Ovary (tissue), 7 donors: ENCODE measurements at regions not wholly inside any gene's neighbourhood (a gene's known extent, or its start where the extent isn't known, plus 50 kb on each side); places are given as distances from the start of the nearest gene placed in this dataset.
"Not testable (repeated sequence)": the region's sequence is repeated elsewhere in the genome, so short reads cannot be mapped to it uniquely, and the experiment has no call there.

Source experiments
- DNase-seq, 5 donors: peaks; one replicate each; pipeline ENCODE4 v3.0.0-alpha.2; 2019 to 2020
- H3K27ac ChIP-seq, 2 donors: fragments of 200-600 bp; one replicate each; pipeline versions ENCODE4 v1.5.1 to v1.8.0; 2019 to 2022
- H3K27me3 ChIP-seq: fragments of 200-600 bp; one replicate; pipeline ENCODE4 v1.8.0; 2022
- H3K36me3 ChIP-seq: fragments of 200-600 bp; sonication (generic); one replicate; pipeline ENCODE4 v1.5.1; 2019
- H3K4me1 ChIP-seq: one replicate; pipeline ENCODE4 v1.8.1; 2013; ENCODE audit warnings: mild to moderate bottlenecking, moderate library complexity; ENCODE audit not compliant: insufficient read depth
- H3K4me3 ChIP-seq: fragments of 200-600 bp; sonication (generic); one replicate; pipeline ENCODE4 v1.5.1; 2017
- H3K9me3 ChIP-seq, 2 donors: fragments of 200-600 bp in 1 of 2; sonication (generic) in 1 of 2; one replicate each; pipeline versions ENCODE4 v1.5.1 to v1.8.1; 2013 to 2019; ENCODE audit warnings: mild to moderate bottlenecking in 1 of 2, moderate library complexity in 1 of 2
- CTCF ChIP-seq, 3 donors: fragments of 450-650 bp in 2 of 3; fragments of 200-600 bp in 1 of 3; IDR thresholded peaks; one replicate each; pipeline versions ENCODE4 v1.5.1 to v1.8.0; 2016 to 2022; ENCODE audit warnings: antibody characterized with exemption in 3 of 3, mild to moderate bottlenecking in 1 of 3
- EP300 ChIP-seq: sonication (generic); formaldehyde crosslinking; IDR thresholded peaks from one replicate; pipeline ENCODE4 v1.6.1; 2017; ENCODE audit warnings: antibody characterized with exemption
- POLR2A ChIP-seq: fragments of 450-650 bp; IDR thresholded peaks from one replicate; pipeline ENCODE4 v1.6.1; 2017; ENCODE audit warnings: antibody characterized with exemption, mild to moderate bottlenecking, moderate library complexity
- WGBS, 3 donors: extraction: QIAGEN DNeasy Blood & Tissue Kit in 1 of 3; methylation state at CpG; one replicate each; pipeline versions ENCODE4 v1.1.5 to v1.1.7; 2013 to 2017; 5-methylcytosine and 5-hydroxymethylcytosine counted together
- intact Hi-C, 4 donors: fragments of 100-400 bp; cut with DNase I; formaldehyde crosslinking; loops; one replicate each; pipeline versions ENCODE4 v1.11.0 to v1.15.1; 2022 to 2023
- donor health status: DM: no; HTN: no; CAD: no; lungs with moderate emphysema.
- donor health status: DM: no; HTN: no; CAD: no.
- donor health status: Bipolar disorder and iron deficiency.
- donor health status: DM: no; HTN: no; CAD: no.
- donor health status: DM: yes; HTN: yes; CAD: no.

GRCh38 chr2:78154586-78154985 is 632.4 kb upstream of the LRRTM4 start:
- H3K36me3 ChIP-seq, result no peaks in the 10 kb centered on the region
- H3K27me3 ChIP-seq, result no peaks in the 10 kb centered on the region
- intact Hi-C loops, result no loop called here
- WGBS, 3 donors, result 86 to 93% (median 92%) methylated on average over 2 of the region's 2 CpGs
- no peaks in the 10 kb centered on the region for H3K4me1 ChIP-seq
- H3K4me3 ChIP-seq, result no peak overlapping the region
- H3K9me3 ChIP-seq, result no peaks in the 10 kb centered on the region
- no peak for DNase-seq
- no peak overlapping the region for H3K27ac ChIP-seq
- TF ChIP-seq POLR2A (no peak), CTCF (IDR thresholded peaks at IDR 0.05) (no peak), EP300 (no peak)

GRCh38 chr2:78162202-78162601 is 640.0 kb upstream of the LRRTM4 start:
- TF ChIP-seq CTCF (IDR thresholded peaks at IDR 0.05), result no peak
- no peak for TF ChIP-seq EP300
- no peak for TF ChIP-seq POLR2A
- Histone ChIP-seq H3K27ac (no peak overlapping the region), H3K27me3 (no peaks in the 10 kb centered on the region), H3K4me3 (no peak overlapping the region), H3K9me3 (no peaks in the 10 kb centered on the region), H3K4me1 (no peaks in the 10 kb centered on the region), H3K36me3 (no peaks in the 10 kb centered on the region)
- 84 to 90% (median 89%) methylated on average over 2 of the region's 2 CpGs for WGBS, 3 donors
- intact Hi-C loops, result no loop called here
- DNase-seq, result no peak

- H3K4me3 ChIP-seq, intact Hi-C loops, H3K27me3 ChIP-seq, DNase-seq, H3K9me3 ChIP-seq, H3K4me1 ChIP-seq, H3K36me3 ChIP-seq, H3K27ac ChIP-seq: not testable (repeated sequence)
- WGBS, 3 donors, result 91 to 96% (median 93%) methylated on average over 9 of the region's 9 CpGs
Observed at GRCh38 chr2:78172157-78172556, 650.0 kb upstream of the LRRTM4 start.

- H3K4me1 ChIP-seq, result no peaks in the 10 kb centered on the region
- 22 to 33% (median 26%) methylated on average over 2 of the region's 2 CpGs for WGBS, 3 donors
- no peaks in the 10 kb centered on the region for H3K27me3 ChIP-seq
- intact Hi-C loops, result no loop called here
- no peak overlapping the region for H3K27ac ChIP-seq
- DNase-seq, result no peak
- no peaks in the 10 kb centered on the region for H3K9me3 ChIP-seq
- TF ChIP-seq EP300 (no peak), POLR2A (no peak), CTCF (IDR thresholded peaks at IDR 0.05) (no peak)
- no peaks in the 10 kb centered on the region for H3K36me3 ChIP-seq
- no peak overlapping the region for H3K4me3 ChIP-seq
Observed at GRCh38 chr2:78175645-78176044, 653.5 kb upstream of the LRRTM4 start.

- no peaks in the 10 kb centered on the region for H3K27me3 ChIP-seq
- H3K27ac ChIP-seq, result no peak overlapping the region
- intact Hi-C loops, result no loop called here
- H3K4me1 ChIP-seq, result no peaks in the 10 kb centered on the region
- H3K9me3 ChIP-seq, result no peaks in the 10 kb centered on the region
- no peak overlapping the region for H3K4me3 ChIP-seq
- DNase-seq, result no peak
- no peaks in the 10 kb centered on the region for H3K36me3 ChIP-seq
- 85 to 89% (median 87%) methylated on average over 2 of the region's 2 CpGs for WGBS, 3 donors
- TF ChIP-seq CTCF (IDR thresholded peaks at IDR 0.05), result no peak
- no peak for TF ChIP-seq EP300
- TF ChIP-seq POLR2A, result no peak
Observed at GRCh38 chr2:78201064-78201575, 678.9 kb upstream of the LRRTM4 start.
